HFFc6 (cell line): ENCODE measurements at regions not wholly inside any gene's neighbourhood (a gene's known extent, or its start where the extent isn't known, plus 50 kb on each side); places are given as distances from the start of the nearest gene placed in this dataset.

ENCODE experiments used
- DNase-seq: peaks from one replicate; pipeline ENCODE4 v3.0.0-alpha.2; 2018
- H3K27ac Mint-ChIP-seq: 2 replicates; pipeline ENCODE4 v1.8.0; 2020; ENCODE audit warnings: mild to moderate bottlenecking, mixed read lengths
- H3K27me3 Mint-ChIP-seq: 2 replicates; pipeline ENCODE4 v1.8.0; 2021; ENCODE audit warnings: mild to moderate bottlenecking, moderate library complexity, mixed read lengths; ENCODE audit not compliant: insufficient read depth
- H3K36me3 Mint-ChIP-seq: 2 replicates; pipeline ENCODE4 v1.8.0; 2021; ENCODE audit warnings: low read depth, mixed read lengths
- H3K4me1 Mint-ChIP-seq: 2 replicates; pipeline ENCODE4 v1.8.0; 2020; ENCODE audit warnings: low read depth, mixed read lengths
- H3K4me3 Mint-ChIP-seq: 2 replicates; pipeline ENCODE4 v1.8.0; 2020; ENCODE audit warnings: mild to moderate bottlenecking, moderate library complexity, mixed read lengths
- H3K9me3 Mint-ChIP-seq: 2 replicates; pipeline ENCODE4 v1.8.0; 2020; ENCODE audit warnings: mild to moderate bottlenecking, mixed read lengths
- TF ChIP-seq, protein P1 (sequence below): fragments of 200-600 bp; sonication (generic); IDR thresholded peaks from 2 replicates; pipeline ENCODE4 v1.5.0; 2021; ENCODE audit warnings: antibody characterized with exemption, mild to moderate bottlenecking

GRCh38 chr11:134710861-134711407 lies 298.9 kb upstream of the B3GAT1 start:
- TF ChIP-seq, protein P1, sequence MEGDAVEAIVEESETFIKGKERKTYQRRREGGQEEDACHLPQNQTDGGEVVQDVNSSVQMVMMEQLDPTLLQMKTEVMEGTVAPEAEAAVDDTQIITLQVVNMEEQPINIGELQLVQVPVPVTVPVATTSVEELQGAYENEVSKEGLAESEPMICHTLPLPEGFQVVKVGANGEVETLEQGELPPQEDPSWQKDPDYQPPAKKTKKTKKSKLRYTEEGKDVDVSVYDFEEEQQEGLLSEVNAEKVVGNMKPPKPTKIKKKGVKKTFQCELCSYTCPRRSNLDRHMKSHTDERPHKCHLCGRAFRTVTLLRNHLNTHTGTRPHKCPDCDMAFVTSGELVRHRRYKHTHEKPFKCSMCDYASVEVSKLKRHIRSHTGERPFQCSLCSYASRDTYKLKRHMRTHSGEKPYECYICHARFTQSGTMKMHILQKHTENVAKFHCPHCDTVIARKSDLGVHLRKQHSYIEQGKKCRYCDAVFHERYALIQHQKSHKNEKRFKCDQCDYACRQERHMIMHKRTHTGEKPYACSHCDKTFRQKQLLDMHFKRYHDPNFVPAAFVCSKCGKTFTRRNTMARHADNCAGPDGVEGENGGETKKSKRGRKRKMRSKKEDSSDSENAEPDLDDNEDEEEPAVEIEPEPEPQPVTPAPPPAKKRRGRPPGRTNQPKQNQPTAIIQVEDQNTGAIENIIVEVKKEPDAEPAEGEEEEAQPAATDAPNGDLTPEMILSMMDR = no peak
- no peak overlapping the region for H3K27ac Mint-ChIP-seq
- no peaks in the 10 kb centered on the region for H3K4me1 Mint-ChIP-seq
- H3K9me3 Mint-ChIP-seq = peaks cover 41% of the 10 kb centered on the region
- no peak for DNase-seq
- peaks cover 3% of the 10 kb centered on the region; the same call in 1 of the 2 replicates for H3K27me3 Mint-ChIP-seq
- no peak overlapping the region for H3K4me3 Mint-ChIP-seq
- peaks cover 2% of the 10 kb centered on the region; the same call in 1 of the 2 replicates for H3K36me3 Mint-ChIP-seq

DNA sequence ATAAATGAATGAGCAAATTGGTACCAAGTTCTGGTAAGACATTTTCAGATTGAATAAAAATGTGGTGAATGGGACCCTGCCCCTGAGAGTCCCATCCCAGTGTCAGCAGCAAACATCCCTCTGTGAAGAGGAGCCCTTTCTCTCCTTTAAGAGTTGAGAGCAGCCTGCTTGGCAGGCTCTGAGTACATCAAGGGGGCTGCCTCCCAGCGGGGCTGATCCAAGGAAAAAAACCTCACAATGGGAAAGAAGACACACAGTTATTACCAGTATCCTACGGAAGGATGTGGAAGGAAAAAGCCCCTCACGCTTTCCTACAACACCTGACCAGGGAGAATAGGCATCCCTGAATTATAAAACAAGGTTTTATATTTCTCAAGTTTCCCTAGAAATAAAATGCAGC lies 293.8 kb upstream of the B3GAT1 start:
- H3K36me3 Mint-ChIP-seq = peaks cover 6% of the 10 kb centered on the region; the same call in 1 of the 2 replicates
- peaks cover 53% of the 10 kb centered on the region for H3K9me3 Mint-ChIP-seq
- H3K4me1 Mint-ChIP-seq = no peaks in the 10 kb centered on the region
- TF ChIP-seq, protein P1 = no peak
- DNase-seq = no peak
- H3K27me3 Mint-ChIP-seq = no peaks in the 10 kb centered on the region
- no peak overlapping the region for H3K4me3 Mint-ChIP-seq
- no peak overlapping the region for H3K27ac Mint-ChIP-seq

DNA sequence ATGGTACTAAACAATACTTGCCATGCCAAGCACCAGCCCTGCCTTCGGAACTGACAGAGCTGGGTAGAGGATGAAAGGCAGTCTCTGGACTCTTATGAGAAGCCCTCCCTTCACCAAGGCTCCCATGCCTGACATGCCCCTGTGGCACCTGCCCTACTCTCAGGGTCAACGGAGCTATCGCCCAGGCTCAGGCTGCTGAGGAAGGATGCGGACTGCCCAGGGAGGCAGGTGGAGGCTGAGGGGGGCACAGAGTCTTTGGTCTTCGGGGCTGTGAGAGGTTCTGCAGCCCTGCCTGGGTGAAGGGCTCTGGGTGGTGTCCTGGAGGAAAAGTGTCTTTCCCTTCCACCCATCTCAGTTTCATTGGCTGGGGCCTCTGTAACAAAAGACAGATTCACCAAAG lies 290.8 kb upstream of the B3GAT1 start:
- DNase-seq = no peak
- peaks cover 73% of the 10 kb centered on the region for H3K9me3 Mint-ChIP-seq
- peaks cover 6% of the 10 kb centered on the region; the same call in 1 of the 2 replicates for H3K36me3 Mint-ChIP-seq
- H3K4me1 Mint-ChIP-seq = no peaks in the 10 kb centered on the region
- TF ChIP-seq, protein P1 = no peak
- H3K27me3 Mint-ChIP-seq = peaks cover 2% of the 10 kb centered on the region; the same call in 1 of the 2 replicates
- no peak overlapping the region for H3K27ac Mint-ChIP-seq
- no peak overlapping the region for H3K4me3 Mint-ChIP-seq

DNA sequence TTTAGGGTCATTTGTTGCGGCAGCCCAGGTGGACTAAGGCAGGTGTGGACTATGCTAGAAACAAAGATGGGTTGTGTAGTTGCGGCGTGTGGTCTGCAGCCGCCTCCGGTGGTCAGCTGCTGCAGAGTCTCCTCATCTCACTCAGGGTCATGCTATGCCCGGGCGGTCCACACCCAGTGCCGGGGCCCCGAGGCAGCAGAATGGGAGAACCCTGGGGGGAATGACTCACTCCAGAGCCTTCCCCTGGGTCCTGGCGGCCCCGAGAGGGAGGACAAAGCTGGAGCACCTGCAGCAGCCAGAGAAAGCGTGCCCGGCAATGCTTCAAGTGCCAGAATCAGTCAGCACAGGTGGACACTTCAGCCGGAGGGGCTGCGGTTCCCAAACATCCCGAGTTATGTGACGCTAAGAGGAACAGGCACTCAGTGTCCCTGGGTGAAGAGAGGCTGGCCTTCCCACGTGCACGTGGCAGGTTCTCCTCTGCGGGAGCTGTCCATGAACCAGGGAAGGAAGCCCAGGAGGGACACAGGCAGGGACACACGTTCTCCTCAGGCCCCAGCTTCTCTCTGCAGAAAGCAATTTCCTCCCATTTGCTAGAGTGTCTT lies 289.6 kb upstream of the B3GAT1 start:
- Mint-ChIP-seq H3K36me3 (peaks cover 6% of the 10 kb centered on the region; the same call in 1 of the 2 replicates), H3K9me3 (peaks cover 72% of the 10 kb centered on the region), H3K4me3 (no peak overlapping the region), H3K27me3 (peaks cover 2% of the 10 kb centered on the region; the same call in 1 of the 2 replicates), H3K27ac (no peak overlapping the region), H3K4me1 (no peaks in the 10 kb centered on the region)
- TF ChIP-seq, protein P1 = no peak
- DNase-seq = no peak

GRCh38 chr11:134700101-134700640 lies 288.1 kb upstream of the B3GAT1 start:
- DNase-seq = no peak
- TF ChIP-seq, protein P1 = no peak
- H3K27ac Mint-ChIP-seq = no peak overlapping the region
- peaks cover 2% of the 10 kb centered on the region; the same call in 1 of the 2 replicates for H3K27me3 Mint-ChIP-seq
- H3K9me3 Mint-ChIP-seq = peaks cover 76% of the 10 kb centered on the region
- H3K4me3 Mint-ChIP-seq = no peak overlapping the region
- H3K4me1 Mint-ChIP-seq = no peaks in the 10 kb centered on the region
- peaks cover 6% of the 10 kb centered on the region; the same call in 1 of the 2 replicates for H3K36me3 Mint-ChIP-seq
